ENCODE measurements at regions not wholly inside any gene's neighbourhood (a gene's known extent, or its start where the extent isn't known, plus 50 kb on each side); places are given as distances from the start of the nearest gene placed in this dataset.
"Not testable (repeated sequence)": the region's sequence is repeated elsewhere in the genome, so short reads cannot be mapped to it uniquely, and the experiment has no call there.

DNA sequence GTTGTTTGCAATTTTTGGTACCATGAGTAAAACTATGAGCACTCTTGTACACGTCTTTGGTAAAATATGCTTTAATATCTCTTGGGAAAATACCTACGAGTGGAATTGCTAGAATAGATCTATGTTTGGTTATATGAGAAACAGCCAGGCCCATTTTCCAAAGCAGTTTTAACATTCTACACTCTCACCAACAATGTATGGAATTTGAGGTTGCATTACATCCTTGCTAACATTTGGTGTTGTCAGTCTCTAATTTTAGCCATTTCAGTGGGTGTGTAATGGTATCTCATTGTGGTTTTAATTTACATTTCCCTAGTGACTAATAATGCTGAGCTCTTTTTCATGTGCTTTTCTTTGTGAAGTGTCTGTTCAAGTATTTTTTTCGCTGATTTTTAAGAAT, 118.9 kb upstream of the TCF4 start:
- no peak for DNase-seq (ENCODE audit: low spot score in 2 of 2)
- Mint-ChIP-seq H3K36me3 (no peaks in the 10 kb centered on the region), H3K9me3 (peaks cover 9 to 10% of the 10 kb centered on the region in 2 donors), H3K27ac (no peak overlapping the region)
- no peak for ATAC-seq

DNA sequence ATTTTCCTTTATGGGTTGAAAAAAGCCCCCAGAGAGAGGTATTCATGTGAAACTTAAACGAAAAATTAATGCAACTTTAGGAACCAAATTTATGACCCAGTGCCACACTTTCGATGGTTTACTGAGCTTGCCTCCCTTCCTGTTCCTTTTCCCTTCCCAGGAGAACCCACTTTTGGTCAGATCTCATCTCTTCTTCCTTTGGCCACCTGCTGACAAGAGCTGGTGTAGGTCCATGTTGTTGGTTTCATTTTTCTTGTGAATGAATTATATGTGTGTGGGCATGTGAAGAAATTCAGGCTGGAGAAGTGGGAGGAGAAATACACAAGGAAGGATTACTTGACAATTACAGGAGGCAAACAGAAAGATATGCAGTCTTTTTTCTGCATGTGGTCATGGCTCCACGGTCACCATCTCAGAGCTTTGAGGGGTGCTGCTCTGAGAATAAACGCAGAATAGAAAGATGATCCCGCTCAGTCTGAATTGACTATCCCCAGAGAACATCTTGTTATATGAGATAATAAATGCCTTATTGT, 111.3 kb upstream of the TCF4 start:
- Mint-ChIP-seq H3K9me3 (peaks cover 0 to 5% of the 10 kb centered on the region in 2 donors), H3K27ac (no peak overlapping the region), H3K36me3 (no peaks in the 10 kb centered on the region)
- ATAC-seq (no peak), DNase-seq (ENCODE audit: low spot score in 2 of 2) (no peak)

DNA sequence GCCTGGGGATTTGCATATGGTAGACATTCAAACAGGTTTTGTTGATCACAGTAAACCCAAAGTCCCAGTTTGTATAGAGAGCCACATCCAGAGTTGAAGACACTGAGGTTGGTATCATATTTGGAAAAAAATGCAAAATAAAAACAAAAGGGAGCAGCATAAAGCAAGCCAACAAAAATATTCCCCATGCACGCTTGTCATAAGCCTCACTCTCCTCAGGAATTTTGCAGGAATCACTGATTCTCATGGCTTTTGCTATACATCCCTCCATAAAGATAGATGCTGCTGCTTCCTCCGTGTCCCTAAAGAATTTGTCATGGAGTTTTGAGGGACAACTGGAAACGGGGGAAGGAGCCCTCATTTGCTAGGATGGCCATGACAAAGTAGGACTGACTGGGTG, 108.8 kb upstream of the TCF4 start:
- ATAC-seq = no peak
- Mint-ChIP-seq H3K27ac (no peak overlapping the region), H3K9me3 (peaks cover 0 to 5% of the 10 kb centered on the region in 2 donors), H3K36me3 (no peaks in the 10 kb centered on the region)
- no peak for DNase-seq (ENCODE audit: low spot score in 2 of 2)

DNA sequence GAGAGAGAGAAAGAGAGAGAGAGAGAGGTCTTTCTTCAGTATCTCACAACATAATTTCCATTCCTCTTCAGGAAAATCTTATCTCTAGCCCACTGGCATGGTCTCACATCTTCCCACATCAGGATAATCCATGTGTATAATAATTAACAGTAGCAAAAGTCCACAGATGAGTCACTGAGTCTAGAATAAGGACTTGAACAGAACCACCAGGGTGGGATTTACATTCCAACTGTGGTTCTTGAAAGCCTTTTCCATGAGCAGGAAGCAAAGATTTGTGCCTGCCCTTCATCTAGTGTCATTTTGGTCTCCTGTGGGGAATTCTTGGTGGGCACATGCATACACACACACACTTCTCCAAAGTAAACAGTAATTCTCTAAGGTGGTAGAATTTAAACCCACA, 107.1 kb upstream of the TCF4 start:
- no peak overlapping the region for H3K27ac Mint-ChIP-seq
- DNase-seq (ENCODE audit: low spot score in 2 of 2) (no peak), ATAC-seq (no peak)
- no peaks in the 10 kb centered on the region for H3K36me3 Mint-ChIP-seq
- peaks cover 0 to 5% of the 10 kb centered on the region in 2 donors for H3K9me3 Mint-ChIP-seq

DNA sequence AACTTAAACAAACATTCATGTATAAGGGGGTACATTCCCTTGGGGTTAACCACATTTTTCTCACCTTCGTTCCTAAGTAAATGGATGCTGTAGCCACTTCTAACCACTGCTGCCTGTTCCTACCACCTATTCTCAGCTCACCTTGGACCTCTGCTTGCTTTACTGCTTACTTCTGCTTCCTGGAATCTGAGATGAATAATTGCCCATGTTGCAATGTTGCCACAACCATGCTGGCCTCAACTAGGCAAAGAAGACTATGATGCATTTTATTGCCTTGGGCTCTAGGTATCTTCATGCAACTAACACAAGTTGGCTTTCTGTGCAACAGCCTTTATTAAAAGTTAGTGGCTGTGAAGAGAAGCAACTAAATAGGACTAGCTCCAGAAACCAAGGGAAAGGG, 106.3 kb upstream of the TCF4 start:
- DNase-seq (ENCODE audit: low spot score in 2 of 2) = no peak
- no peaks in the 10 kb centered on the region for H3K36me3 Mint-ChIP-seq
- H3K27ac Mint-ChIP-seq = no peak overlapping the region
- ATAC-seq = no peak
- peaks cover 3 to 9% of the 10 kb centered on the region in 2 donors for H3K9me3 Mint-ChIP-seq

DNA sequence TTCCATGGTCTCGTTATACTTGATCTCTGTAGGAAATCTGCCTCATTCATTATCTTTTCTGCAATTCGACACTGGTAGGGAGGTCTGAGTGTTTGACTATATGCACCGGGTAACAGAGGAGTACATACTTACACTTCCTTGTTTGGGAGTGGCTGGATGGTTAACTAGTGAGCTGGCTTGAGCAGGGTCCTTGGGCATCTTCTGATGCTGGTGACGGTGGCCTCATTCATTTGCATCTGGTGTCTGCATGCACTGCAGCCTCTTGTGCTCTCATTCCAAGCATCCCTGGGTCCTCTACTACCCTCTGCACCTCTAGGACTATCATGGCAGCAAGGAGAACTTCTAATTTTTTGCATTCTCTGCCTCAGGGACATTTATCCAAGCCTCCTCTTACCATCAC, 100.0 kb upstream of the TCF4 start:
- no peak overlapping the region for H3K27ac Mint-ChIP-seq
- DNase-seq (ENCODE audit: low spot score in 2 of 2) (no peak), ATAC-seq (no peak)
- H3K9me3 Mint-ChIP-seq = peaks cover 4 to 13% of the 10 kb centered on the region in 2 donors
- no peaks in the 10 kb centered on the region for H3K36me3 Mint-ChIP-seq

DNA sequence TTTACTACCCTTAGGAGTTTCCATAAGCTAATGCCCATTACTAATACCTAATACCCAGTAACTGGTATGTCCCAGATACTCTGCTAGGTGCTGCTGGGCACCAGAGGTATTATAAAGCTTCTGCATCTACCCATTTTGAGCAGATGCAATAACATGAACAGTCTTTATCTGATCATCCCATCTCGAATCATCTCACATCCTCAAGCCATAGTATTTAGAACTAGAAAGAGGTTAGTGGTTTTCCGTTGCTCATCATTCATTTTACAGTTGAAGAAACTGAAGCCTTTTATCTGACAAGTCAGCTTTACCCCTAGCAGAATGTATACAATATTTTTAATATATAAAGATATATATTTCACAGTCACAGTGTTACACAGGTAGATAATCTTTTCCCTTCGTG, 99.1 kb upstream of the TCF4 start:
- Mint-ChIP-seq H3K9me3 (peaks cover 4 to 13% of the 10 kb centered on the region in 2 donors), H3K36me3 (no peaks in the 10 kb centered on the region), H3K27ac (no peak overlapping the region)
- DNase-seq (ENCODE audit: low spot score in 2 of 2) (no peak), ATAC-seq (no peak)

DNA sequence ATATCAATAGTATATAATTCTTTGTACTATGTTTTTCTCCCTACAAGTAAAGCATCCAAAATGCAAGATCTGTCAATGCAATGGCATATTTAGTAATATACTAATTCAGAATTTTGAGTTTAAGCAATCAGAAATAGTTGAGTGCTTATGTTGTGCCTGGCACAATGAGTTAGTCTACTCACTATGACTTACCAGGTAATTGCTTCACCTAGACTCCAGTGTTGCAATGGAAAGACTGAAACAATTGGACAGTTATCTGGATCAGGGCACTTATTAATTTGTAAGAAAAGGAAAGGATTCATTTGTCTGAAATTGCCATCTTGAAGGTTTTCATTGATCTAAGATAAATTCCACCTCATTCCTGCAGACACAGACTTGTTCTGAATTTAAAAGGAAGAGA, 97.6 kb upstream of the TCF4 start:
- Mint-ChIP-seq H3K9me3 (peaks cover 4 to 17% of the 10 kb centered on the region in 2 donors), H3K27ac (no peak overlapping the region), H3K36me3 (no peaks in the 10 kb centered on the region)
- ATAC-seq (no peak), DNase-seq (ENCODE audit: low spot score in 2 of 2) (no peak)

DNA sequence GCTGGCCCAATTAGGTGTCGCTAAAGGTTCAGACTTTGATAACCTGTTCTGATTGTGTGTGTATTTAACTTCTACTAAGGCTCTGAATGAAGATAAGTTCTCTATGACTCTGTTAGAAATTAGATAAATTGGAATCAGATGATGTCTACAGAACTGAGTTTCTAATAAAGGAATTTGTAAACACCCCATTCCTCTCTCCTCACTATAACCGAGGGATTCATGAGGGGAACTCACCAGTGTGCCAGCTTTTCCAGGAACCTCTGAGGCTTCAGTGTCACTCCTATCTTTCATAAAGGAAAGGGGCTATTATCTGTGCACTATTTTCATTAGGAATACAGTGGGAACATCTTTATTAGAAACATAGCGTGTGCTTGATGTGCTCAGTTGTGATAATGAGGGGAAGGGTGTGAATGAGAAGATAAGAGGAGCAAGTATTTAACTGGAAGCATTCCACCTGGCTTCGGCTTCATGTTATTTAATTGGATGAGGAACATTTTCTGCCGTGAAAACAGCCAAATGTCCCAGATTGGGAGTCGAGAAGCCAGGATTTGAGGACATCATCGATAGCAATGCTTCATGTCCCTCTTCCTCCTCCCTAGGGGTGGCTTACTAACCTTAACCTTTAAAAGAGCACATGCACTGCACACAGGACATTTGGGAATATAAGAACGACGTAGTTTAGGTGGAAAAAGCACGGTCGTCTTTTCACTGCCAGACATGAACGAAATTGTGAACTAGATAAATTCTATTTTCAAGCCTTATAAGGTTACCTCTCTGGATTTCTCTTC, 84.8 kb upstream of the TCF4 start:
- DNase-seq (ENCODE audit: low spot score in 2 of 2) (no peak), ATAC-seq (no peak)
- peaks cover 6 to 25% of the 10 kb centered on the region in 2 donors for H3K9me3 Mint-ChIP-seq
- no peak overlapping the region for H3K27ac Mint-ChIP-seq
- H3K36me3 Mint-ChIP-seq = peaks cover 0 to 4% of the 10 kb centered on the region in 2 donors

DNA sequence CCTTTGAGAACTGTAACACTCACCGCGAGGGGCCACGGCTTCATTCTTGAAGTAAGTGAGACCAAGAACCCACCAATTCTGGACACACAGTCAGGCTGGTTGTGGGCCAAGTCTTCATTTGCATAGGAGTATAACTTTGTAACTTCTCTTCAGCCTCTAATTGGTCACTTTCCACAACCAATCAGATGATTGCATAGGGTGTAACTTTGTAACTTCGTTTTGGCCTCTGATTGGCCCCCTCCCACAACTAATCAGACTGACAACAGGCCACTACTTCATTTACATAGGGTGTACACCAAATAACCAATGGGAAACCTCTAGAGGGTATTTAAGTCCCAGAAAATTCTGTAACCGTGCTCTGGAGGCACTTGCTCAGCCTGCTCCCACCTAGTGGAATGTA, 77.5 kb upstream of the TCF4 start:
- no peak for ATAC-seq
- no peak for DNase-seq (ENCODE audit: low spot score in 2 of 2)
- peaks cover 5 to 8% of the 10 kb centered on the region in 2 donors for H3K9me3 Mint-ChIP-seq
- H3K27ac Mint-ChIP-seq = no peak overlapping the region
- H3K36me3 Mint-ChIP-seq = peaks cover 0 to 5% of the 10 kb centered on the region in 2 donors

DNA sequence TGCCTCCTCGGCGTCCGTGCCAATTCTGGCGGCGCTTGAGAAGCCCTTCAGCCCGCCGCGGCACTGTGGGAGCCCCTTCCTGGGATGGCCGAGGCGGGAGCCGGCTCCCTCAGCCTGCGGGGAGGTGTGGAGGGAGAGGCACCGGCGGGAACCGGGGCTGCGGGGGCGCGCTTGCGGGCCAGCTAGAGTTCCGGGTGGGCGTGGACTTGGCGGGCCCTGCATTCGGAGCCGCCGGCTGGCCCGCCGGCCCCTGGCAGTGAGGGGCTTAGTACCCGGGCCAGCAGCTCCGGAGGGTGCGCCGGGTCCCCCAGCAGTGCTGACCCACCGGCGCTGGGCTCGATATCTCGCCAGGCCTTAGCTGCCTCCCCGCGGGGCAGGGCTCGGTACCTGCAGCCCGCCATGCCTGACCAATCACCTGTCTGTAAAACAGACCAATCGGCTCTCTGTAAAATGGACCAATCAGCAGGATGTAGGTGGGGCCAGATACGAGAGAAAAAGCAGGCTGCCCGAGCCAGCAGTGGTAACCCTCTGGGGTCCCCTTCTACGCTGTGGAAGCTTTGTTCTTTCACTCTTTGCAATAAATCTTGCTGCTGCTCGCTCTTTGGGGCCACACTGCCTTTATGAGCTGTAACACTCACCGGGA, 76.9 kb upstream of the TCF4 start:
- not testable (repeated sequence) for DNase-seq (ENCODE audit: low spot score in 2 of 2); H3K27ac Mint-ChIP-seq; ATAC-seq; H3K36me3 Mint-ChIP-seq; H3K9me3 Mint-ChIP-seq

DNA sequence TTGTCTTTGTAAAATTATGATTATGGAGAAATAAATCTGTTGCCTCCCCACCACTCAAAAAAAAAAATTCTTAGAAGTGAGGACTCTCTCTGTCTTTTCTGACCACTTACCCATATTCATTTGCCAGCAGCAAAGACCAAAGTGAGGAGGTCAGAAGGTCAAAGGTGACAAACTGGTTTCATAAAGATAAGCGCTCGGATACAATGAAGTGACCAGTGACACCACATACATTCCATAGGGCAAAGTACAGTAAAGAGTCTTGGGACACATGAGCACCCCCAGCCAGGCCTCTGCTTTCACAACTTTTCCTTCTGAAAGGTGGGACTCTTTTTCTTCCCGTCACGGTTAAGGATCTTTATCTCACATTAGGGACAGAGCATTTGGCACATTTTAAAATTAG, 75.9 kb upstream of the TCF4 start:
- DNase-seq (ENCODE audit: low spot score in 2 of 2) = no peak
- Mint-ChIP-seq H3K27ac (no peak overlapping the region), H3K36me3 (peaks cover 0 to 5% of the 10 kb centered on the region in 2 donors), H3K9me3 (peaks cover 5 to 11% of the 10 kb centered on the region in 2 donors)
- ATAC-seq = no peak

DNA sequence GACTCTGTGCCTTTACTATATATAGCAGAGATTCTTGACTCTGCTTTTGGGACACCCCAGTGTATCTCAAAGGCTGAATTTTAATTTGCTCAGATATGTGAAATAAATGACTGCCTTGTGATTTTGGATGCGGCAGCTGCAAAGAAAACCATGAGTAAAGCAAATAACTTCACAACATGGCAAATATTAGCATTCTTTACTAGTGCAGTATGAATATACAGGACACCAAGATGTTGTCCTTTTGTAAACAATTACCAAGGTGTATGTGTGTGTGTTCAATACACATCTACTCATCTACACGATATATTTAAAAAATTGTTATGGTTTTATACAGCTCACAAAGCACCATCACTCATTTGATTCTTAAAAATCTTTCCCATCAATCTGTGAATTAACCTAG, 70.6 kb upstream of the TCF4 start:
- Mint-ChIP-seq H3K36me3 (no peaks in the 10 kb centered on the region), H3K9me3 (peaks cover 7 to 12% of the 10 kb centered on the region in 2 donors), H3K27ac (no peak overlapping the region)
- ATAC-seq (no peak), DNase-seq (ENCODE audit: low spot score in 2 of 2) (no peak)

DNA sequence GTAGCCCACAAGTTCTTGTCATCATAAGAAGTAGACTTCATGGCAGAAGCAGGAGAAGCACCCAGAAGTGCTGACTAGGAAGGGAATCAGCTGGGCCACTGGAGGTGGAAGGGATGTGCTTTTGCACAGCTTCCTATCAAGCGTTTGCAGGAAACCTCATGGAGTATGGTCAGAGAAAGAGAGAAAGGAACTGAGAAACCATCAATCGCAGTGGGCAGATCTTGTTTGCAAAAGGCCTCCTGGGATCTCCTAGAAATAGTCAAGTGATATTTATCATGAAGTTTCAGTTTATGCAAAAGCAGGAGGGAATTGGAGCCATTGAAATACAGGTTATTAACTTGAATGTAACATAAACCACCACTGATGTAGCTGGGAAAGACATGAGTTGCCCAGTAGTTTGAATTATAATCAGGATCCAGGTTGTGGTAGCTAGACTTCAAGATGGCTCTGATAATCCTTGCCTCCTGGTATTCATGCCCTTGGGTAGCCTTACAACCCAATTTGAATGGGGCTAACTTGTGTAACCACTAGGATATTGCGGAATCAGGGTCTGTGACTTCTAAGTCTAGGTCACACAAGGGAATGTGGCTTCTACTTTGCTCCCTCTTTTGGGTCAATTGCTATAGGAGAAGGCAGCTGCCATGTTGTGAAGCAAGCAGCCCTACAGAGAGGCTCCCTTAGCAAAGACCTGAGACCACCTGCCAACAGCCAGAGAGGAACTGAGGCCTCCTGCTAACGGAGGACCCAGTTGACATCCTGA, 69.8 kb upstream of the TCF4 start:
- no peak for DNase-seq (ENCODE audit: low spot score in 2 of 2)
- ATAC-seq = no peak
- Mint-ChIP-seq H3K9me3 (peaks cover 11 to 14% of the 10 kb centered on the region in 2 donors), H3K36me3 (no peaks in the 10 kb centered on the region), H3K27ac (no peak overlapping the region)

DNA sequence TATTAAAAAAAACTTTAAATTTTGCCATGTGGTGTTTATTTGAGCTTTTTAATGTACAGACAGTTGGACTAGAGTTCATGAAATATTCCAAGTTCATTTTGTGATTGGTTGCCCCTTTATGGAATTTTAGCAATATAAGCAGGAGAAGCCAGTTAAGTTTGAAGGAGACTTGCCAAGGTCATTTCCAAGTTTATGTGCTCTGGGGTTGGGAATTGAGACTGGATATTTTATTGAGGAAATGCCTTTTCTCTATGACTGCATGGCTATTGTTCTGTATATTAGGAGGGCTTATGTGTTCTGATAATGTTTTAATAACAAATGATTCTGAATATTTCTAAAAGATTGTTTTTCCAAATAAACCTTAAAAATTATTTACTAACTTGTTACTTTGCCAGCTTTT, 67.0 kb upstream of the TCF4 start:
- ATAC-seq (no peak), DNase-seq (ENCODE audit: low spot score in 2 of 2) (no peak)

DNA sequence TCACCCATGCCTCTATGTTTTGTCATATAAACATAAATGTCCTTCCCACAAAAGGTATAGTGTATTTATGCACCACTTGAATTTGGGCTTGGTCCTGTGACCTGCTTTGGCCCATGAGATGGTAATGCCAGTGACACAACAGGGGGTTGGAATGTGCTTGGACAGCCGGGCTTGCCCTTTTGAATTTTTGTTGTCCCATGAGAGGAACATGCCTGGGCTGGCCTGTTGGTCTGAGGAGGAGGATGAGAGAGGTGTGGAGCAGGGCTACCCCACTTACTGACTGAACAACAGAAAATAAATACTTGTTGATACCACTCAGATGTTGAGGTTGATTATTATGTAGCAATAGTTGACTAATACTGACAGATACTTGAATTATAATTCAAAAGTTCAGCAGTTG, 63.2 kb upstream of the TCF4 start:
- ATAC-seq (no peak), DNase-seq (ENCODE audit: low spot score in 2 of 2) (no peak)
- Mint-ChIP-seq H3K27ac (no peak overlapping the region), H3K36me3 (no peaks in the 10 kb centered on the region), H3K9me3 (peaks cover 15 to 16% of the 10 kb centered on the region in 2 donors)

More for the DNA sequence above, 67.0 kb upstream of the TCF4 start:
- H3K27ac Mint-ChIP-seq = no peak overlapping the region
- H3K9me3 Mint-ChIP-seq = peaks cover 16 to 17% of the 10 kb centered on the region in 2 donors
- no peaks in the 10 kb centered on the region for H3K36me3 Mint-ChIP-seq

DNA sequence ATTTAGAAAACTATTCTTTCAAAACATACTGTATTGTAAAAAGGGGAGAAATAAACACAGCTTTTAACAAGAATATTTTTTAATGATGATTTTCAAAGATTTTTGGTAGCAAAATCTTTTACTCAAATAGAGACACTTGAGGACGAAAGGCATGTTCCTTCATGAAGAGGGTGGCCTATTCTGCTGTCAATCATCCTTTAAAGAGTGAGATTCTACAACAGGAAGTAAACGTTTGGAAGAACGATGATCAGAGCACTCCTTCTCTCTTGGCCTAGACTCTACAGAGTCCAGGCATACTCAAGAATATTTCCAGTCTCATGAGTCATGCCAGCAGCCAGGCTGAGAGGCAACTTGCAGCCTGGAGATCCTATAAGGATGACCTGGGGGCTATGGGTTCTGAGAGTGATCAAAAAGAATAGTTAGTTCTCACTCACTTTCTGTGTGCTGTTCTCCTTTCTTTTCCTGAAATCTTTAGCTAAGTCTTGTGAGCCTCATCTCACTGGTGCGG, 62.4 kb upstream of the TCF4 start:
- Mint-ChIP-seq H3K9me3 (peaks cover 15 to 16% of the 10 kb centered on the region in 2 donors), H3K36me3 (no peaks in the 10 kb centered on the region), H3K27ac (no peak overlapping the region)
- DNase-seq (ENCODE audit: low spot score in 2 of 2) (no peak), ATAC-seq (no peak)
